ENCODE measurements at regions not wholly inside any gene's neighbourhood (a gene's known extent, or its start where the extent isn't known, plus 50 kb on each side); places are given as distances from the start of the nearest gene placed in this dataset.

- TF ChIP-seq CTCF (conservative IDR thresholded peaks at IDR 0.05; ENCODE audit: low read length) (no peak), EZH2phosphoT487 (IDR thresholded peaks at IDR 0.05; ENCODE audit: borderline replicate concordance, low read depth, low read length) (no peak)
These were observed 275.2 kb upstream of the FLRT2 start for GRCh38 chr14:85254711-85255110.

All from OCI-LY7 (cell line).